Bronchial epithelial cell (primary cell): ENCODE measurements at regions not wholly inside any gene's neighbourhood (a gene's known extent, or its start where the extent isn't known, plus 50 kb on each side); places are given as distances from the start of the nearest gene placed in this dataset.

Source experiments
- DNase-seq: peaks from one replicate; pipeline ENCODE4 v3.0.0-alpha.2; 2010; ENCODE audit warnings: low read depth
- FAIRE-seq: peaks from 2 replicates; lab custom pipeline; 2011; peaks lifted over from hg19 to GRCh38; lab: Jason Lieb, UNC
- H3K27me3 ChIP-seq: 2 replicates; pipeline ENCODE4 v1.5.1; 2011; ENCODE audit warnings: low read length; ENCODE audit not compliant: control insufficient read depth, insufficient read depth
- H3K36me3 ChIP-seq: 2 replicates; pipeline ENCODE4 v1.5.1; 2011; ENCODE audit warnings: low read length; ENCODE audit not compliant: control insufficient read depth, insufficient read depth
- H3K4me3 ChIP-seq: 2 replicates; pipeline ENCODE4 v1.5.1; 2011; ENCODE audit warnings: mild to moderate bottlenecking, low read depth, low read length, control low read depth
- CTCF ChIP-seq: IDR thresholded peaks from 2 replicates; pipeline ENCODE4 v1.5.1; 2011; ENCODE audit warnings: mild to moderate bottlenecking, moderate library complexity, low read length, control low read depth, inconsistent platforms; ENCODE audit not compliant: insufficient read depth, severe bottlenecking

- H3K36me3 ChIP-seq, result no peaks in the 10 kb centered on the region
- FAIRE-seq (no peak), DNase-seq (no peak)
- TF ChIP-seq CTCF, result no peak
- H3K4me3 ChIP-seq, result no peak overlapping the region
- no peaks in the 10 kb centered on the region for H3K27me3 ChIP-seq
Observed at GRCh38 chr3:101155825-101156224, 162.6 kb upstream of the ABI3BP start.

DNA sequence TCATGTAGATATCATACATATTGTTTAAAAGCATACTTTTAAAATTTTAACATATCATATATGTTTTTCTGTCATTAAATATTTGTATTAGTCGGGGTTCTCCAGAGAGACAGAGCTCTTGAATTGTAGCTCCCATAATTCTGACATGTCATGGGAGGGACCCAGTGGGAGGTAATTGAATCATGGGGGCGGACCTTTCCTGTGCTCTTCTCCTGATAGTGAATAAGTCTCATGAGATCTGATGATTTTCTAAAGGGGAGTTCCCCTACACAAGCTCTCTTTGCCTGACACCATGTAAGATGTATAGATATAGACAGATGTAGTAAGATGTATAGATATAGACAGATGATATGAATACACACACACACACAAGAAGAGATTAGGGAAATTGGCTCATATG is 161.2 kb upstream of the ABI3BP start:
- no peak for FAIRE-seq
- no peak for DNase-seq
- no peaks in the 10 kb centered on the region for H3K27me3 ChIP-seq
- H3K36me3 ChIP-seq, result no peaks in the 10 kb centered on the region
- H3K4me3 ChIP-seq, result no peak overlapping the region
- TF ChIP-seq CTCF, result no peak

DNA sequence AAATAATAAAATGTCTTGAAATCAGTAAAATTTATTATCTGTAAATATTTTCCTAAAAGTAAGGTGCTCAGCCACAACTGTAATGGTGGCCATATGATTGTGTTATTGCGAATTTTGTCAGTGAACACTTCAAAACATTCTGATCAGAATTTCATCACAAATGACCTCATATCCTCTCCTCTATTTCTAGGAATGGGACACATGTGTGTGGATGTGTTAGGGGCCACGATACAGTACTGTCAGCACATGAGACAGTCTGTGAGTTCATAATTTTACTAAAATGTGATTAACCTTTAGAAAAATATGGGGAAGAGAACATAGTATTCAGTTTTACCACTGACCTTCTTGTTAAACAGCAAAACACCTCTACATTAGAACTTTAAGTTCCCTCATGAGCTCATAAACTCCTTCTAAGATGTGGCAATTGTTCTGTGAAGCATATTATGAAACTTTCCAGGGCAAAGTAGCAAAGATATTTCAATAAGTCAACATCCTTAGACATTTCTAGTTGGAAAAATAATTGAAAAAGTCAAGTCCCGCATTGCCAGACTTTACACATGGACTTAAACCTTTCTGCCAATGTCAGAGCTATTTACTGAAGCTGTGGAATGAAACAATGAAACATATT is 158.2 kb upstream of the ABI3BP start:
- no peak for TF ChIP-seq CTCF
- no peaks in the 10 kb centered on the region for H3K36me3 ChIP-seq
- FAIRE-seq, result no peak
- no peak overlapping the region for H3K4me3 ChIP-seq
- DNase-seq, result no peak
- no peaks in the 10 kb centered on the region for H3K27me3 ChIP-seq

GRCh38 chr3:101150504-101150903 is 157.3 kb upstream of the ABI3BP start:
- FAIRE-seq, result no peak
- no peak for TF ChIP-seq CTCF

DNA sequence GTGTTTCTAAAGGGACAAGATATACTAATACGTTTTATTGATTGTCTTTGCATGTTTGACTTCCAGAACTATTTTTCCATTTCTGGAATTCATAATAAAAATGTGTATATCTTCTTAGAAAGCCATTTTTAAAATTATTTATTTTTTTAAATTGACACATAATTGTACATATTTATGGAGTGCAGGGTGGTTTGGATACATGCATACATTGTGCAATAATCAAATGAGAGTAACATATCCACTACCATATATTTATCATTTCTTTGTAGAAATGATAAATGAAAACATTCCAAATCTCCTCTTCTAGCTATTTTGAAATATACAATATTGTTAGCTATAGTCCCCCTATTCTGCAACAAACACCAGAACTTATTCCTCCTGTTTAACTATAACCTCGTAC is 156.5 kb upstream of the ABI3BP start:
- TF ChIP-seq CTCF, result no peak
- FAIRE-seq, result no peak
- Histone ChIP-seq H3K4me3 (no peak overlapping the region), H3K27me3 (no peaks in the 10 kb centered on the region), H3K36me3 (no peaks in the 10 kb centered on the region)
- no peak for DNase-seq

More at GRCh38 chr3:101150504-101150903, 157.3 kb upstream of the ABI3BP start:
- Histone ChIP-seq H3K27me3 (no peaks in the 10 kb centered on the region), H3K4me3 (no peak overlapping the region), H3K36me3 (no peaks in the 10 kb centered on the region)
- no peak for DNase-seq

- Histone ChIP-seq H3K27me3 (no peaks in the 10 kb centered on the region), H3K4me3 (no peak overlapping the region), H3K36me3 (no peaks in the 10 kb centered on the region)
- TF ChIP-seq CTCF, result no peak
- FAIRE-seq (no peak), DNase-seq (no peak)
Observed at GRCh38 chr3:101149251-101149650, 156.0 kb upstream of the ABI3BP start.
